NCI-H82 treated with DMSO at 0.1 percent for 48 hours (cell line): ENCODE measurements at regions not wholly inside any gene's neighbourhood (a gene's known extent, or its start where the extent isn't known, plus 50 kb on each side); places are given as distances from the start of the nearest gene placed in this dataset.

Experiments used
- DNase-seq: peaks from one replicate; lab custom pipeline; 2025; ENCODE audit not compliant: unreplicated experiment; lab: John Stamatoyannopoulos, UW

GRCh38 chr7:110593355-110593754, 497.6 kb upstream of the LRRN3 start:
- no peak for DNase-seq

- DNase-seq, result peak; percentile 13
Measured at GRCh38 chr7:110595694-110596093, 495.2 kb upstream of the LRRN3 start.

GRCh38 chr7:110600956-110601355, 490.0 kb upstream of the LRRN3 start:
- DNase-seq, result no peak

GRCh38 chr7:110601710-110602109, 489.2 kb upstream of the LRRN3 start:
- no peak for DNase-seq

DNA sequence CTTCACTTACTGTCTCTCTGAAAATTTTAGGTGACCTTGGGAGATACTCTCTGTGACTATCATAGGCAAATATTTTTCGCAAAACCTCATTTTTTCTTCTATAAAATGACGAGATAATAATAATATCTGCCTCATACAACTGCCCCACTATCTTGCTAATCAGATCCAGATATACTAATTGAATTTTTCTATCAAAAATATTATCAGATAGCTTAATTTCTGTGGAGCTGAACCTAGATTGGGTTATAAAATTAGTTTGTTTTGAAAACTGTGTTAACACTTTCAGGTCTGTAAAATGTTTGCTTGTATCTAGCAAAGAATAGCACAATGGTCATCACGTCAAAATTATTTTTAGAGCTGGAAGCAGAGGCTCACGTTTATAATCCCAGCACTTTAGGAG, 486.7 kb upstream of the LRRN3 start:
- no peak for DNase-seq

- peak; percentile 83 for DNase-seq
Measured at GRCh38 chr7:110604885-110605284, 486.0 kb upstream of the LRRN3 start.

GRCh38 chr7:110607050-110607857, 483.7 kb upstream of the LRRN3 start:
- DNase-seq, result no peak

GRCh38 chr7:110609336-110609735, 481.6 kb upstream of the LRRN3 start:
- no peak for DNase-seq

- DNase-seq, result no peak
Measured at GRCh38 chr7:110612680-110613079, 478.2 kb upstream of the LRRN3 start.
